Adrenal gland (tissue), 5 donors: ENCODE measurements at regions not wholly inside any gene's neighbourhood (a gene's known extent, or its start where the extent isn't known, plus 50 kb on each side); places are given as distances from the start of the nearest gene placed in this dataset.

ENCODE experiments used
- POLR2A ChIP-seq, 2 donors: fragments of 450-650 bp; IDR thresholded peaks; one replicate each; pipeline ENCODE4 v1.6.1; 2017; ENCODE audit warnings: antibody characterized with exemption in 2 of 2, mild to moderate bottlenecking in 2 of 2, moderate library complexity in 1 of 2
- TF ChIP-seq, protein P1 (sequence below), 6 experiments: fragments of 450-650 bp in 4 of 6; fragments of 200-600 bp in 2 of 6; sonication (generic) in 1 of 6; IDR thresholded peaks; 1 replicate in 5 of 6; 2 replicates in 1 of 6; pipeline versions ENCODE4 v1.5.1 to v1.8.0; 2016 to 2021; ENCODE audit warnings: antibody characterized with exemption in 6 of 6, mild to moderate bottlenecking in 2 of 6, moderate library complexity in 1 of 6
- donor health status: DM: no; HTN: no; CAD: no.

- TF ChIP-seq, protein P1, sequence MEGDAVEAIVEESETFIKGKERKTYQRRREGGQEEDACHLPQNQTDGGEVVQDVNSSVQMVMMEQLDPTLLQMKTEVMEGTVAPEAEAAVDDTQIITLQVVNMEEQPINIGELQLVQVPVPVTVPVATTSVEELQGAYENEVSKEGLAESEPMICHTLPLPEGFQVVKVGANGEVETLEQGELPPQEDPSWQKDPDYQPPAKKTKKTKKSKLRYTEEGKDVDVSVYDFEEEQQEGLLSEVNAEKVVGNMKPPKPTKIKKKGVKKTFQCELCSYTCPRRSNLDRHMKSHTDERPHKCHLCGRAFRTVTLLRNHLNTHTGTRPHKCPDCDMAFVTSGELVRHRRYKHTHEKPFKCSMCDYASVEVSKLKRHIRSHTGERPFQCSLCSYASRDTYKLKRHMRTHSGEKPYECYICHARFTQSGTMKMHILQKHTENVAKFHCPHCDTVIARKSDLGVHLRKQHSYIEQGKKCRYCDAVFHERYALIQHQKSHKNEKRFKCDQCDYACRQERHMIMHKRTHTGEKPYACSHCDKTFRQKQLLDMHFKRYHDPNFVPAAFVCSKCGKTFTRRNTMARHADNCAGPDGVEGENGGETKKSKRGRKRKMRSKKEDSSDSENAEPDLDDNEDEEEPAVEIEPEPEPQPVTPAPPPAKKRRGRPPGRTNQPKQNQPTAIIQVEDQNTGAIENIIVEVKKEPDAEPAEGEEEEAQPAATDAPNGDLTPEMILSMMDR (IDR thresholded peaks at IDR 0.05), result no peak
- TF ChIP-seq POLR2A (IDR thresholded peaks at IDR 0.05), result no peak
Observed at GRCh38 chr12:45613855-45614254, 115.7 kb upstream of the ARID2 start.
